Mucosa of descending colon (tissue), 3 donors: ENCODE measurements at regions not wholly inside any gene's neighbourhood (a gene's known extent, or its start where the extent isn't known, plus 50 kb on each side); places are given as distances from the start of the nearest gene placed in this dataset.

ENCODE experiments used
- ATAC-seq: fragments of 200-7000 bp; cut with Tn5 transposase; one replicate; pipeline ENCODE4 v1.9.1; 2020; ENCODE audit warnings: mild to moderate bottlenecking, moderate library complexity
- DNase-seq, 3 donors: peaks; one replicate each; pipeline ENCODE4 v3.0.0-alpha.2; 2020
- H3K36me3 ChIP-seq: fragments of 200-600 bp; one replicate; pipeline ENCODE4 v1.8.0; 2021; ENCODE audit warnings: low read depth, mild to moderate bottlenecking
- H3K4me1 ChIP-seq: fragments of 200-600 bp; one replicate; pipeline ENCODE4 v1.8.0; 2021; ENCODE audit warnings: low read depth, mild to moderate bottlenecking
- H3K4me3 ChIP-seq: fragments of 200-600 bp; one replicate; pipeline ENCODE4 v1.8.0; 2021; ENCODE audit warnings: mild to moderate bottlenecking
- H3K9me3 ChIP-seq: fragments of 200-600 bp; one replicate; pipeline ENCODE4 v1.8.0; 2021; ENCODE audit warnings: mild to moderate bottlenecking
- intact Hi-C, 2 donors: fragments of 100-400 bp; cut with DNase I in 1 of 2; cut with micrococcal nuclease in 1 of 2; formaldehyde crosslinking; loops; one replicate each; pipeline versions ENCODE4 v1.11.0 to v1.11.1; 2022; cut with DNase I, micrococcal nuclease
- TF ChIP-seq, protein P1 (sequence below): fragments of 200-600 bp; IDR thresholded peaks from one replicate; pipeline ENCODE4 v1.8.0; 2022; ENCODE audit warnings: antibody characterized with exemption, mild to moderate bottlenecking
- donor health status: DM: no; HTN: no; CAD: no; lungs with moderate emphysema.
- donor health status: DM: no; HTN: no; CAD: no.
- donor health status: DM: no; HTN: yes; CAD: no.

DNA sequence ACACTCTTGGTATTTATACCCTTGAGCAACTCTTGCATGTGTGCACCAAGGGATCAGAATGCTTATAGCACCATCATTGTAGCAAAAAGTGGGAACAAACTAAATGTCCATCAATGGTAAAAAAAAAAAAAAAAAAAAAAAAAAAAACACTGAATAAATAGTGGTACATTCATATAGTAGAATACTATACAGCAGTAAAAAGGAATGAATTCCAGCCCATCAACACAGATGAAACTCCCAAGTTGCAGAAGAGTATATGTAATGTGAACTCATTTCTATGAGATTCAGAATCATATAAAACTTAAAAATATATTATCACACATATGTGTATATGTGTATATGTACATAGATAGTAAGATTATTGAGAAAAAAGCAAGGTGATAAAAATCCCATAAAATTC, 291.6 kb downstream of the CLIC5 start:
- ATAC-seq (no peak), DNase-seq (no peak)
- intact Hi-C loops: no loop called here
- H3K9me3 ChIP-seq: no peaks in the 10 kb centered on the region
- H3K4me3 ChIP-seq: no peak overlapping the region
- TF ChIP-seq, protein P1, sequence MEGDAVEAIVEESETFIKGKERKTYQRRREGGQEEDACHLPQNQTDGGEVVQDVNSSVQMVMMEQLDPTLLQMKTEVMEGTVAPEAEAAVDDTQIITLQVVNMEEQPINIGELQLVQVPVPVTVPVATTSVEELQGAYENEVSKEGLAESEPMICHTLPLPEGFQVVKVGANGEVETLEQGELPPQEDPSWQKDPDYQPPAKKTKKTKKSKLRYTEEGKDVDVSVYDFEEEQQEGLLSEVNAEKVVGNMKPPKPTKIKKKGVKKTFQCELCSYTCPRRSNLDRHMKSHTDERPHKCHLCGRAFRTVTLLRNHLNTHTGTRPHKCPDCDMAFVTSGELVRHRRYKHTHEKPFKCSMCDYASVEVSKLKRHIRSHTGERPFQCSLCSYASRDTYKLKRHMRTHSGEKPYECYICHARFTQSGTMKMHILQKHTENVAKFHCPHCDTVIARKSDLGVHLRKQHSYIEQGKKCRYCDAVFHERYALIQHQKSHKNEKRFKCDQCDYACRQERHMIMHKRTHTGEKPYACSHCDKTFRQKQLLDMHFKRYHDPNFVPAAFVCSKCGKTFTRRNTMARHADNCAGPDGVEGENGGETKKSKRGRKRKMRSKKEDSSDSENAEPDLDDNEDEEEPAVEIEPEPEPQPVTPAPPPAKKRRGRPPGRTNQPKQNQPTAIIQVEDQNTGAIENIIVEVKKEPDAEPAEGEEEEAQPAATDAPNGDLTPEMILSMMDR: no peak
- H3K4me1 ChIP-seq: no peaks in the 10 kb centered on the region
- H3K36me3 ChIP-seq: no peaks in the 10 kb centered on the region

DNA sequence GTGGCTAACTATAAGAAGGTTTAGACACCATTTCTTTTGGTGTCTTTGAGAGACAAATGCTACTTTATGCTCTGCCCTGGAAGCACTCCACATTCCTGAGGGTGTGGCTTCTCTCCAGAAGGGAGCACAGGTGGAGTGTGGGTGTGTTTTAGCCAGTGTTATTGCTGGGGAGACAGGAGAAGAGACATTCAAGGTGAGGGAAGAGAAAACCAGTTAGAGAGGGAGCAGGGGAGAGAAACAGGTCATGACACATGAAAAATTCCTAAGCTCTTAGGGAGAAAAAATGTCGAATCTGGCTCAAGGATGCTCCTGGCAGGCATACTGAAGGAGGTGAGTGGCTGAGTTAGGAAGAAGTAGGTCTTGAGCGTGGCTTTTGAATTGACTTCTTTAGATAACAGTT, 292.8 kb downstream of the CLIC5 start:
- intact Hi-C loops: no loop called here
- Histone ChIP-seq H3K4me1 (no peaks in the 10 kb centered on the region), H3K9me3 (no peaks in the 10 kb centered on the region), H3K36me3 (no peaks in the 10 kb centered on the region), H3K4me3 (no peak overlapping the region)
- TF ChIP-seq, protein P1: no peak
- DNase-seq: no peak
- peak; percentile 43 for ATAC-seq

DNA sequence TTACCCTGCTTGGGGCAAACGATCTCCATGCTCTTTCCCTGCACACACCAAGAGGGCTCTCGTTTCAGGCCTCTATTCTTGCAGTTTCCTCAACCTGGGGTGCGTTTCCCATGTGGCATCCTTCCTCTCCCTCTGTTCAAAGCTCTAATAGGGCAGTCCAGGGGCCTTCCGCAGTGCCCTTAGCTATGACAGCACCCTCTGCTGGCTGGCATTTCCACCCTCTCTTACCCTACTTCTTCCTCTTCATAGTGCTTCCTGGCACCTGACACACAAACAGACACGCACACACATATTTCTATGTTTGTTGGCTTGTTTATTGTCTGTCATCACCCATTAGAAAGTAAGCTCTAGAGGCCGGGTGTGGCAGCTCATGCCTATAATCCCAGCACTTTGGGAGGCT, 294.0 kb downstream of the CLIC5 start:
- no peak for ATAC-seq
- H3K9me3 ChIP-seq: no peaks in the 10 kb centered on the region
- no peak overlapping the region for H3K4me3 ChIP-seq
- DNase-seq: no peak
- intact Hi-C loops: no loop called here
- TF ChIP-seq, protein P1: no peak
- H3K36me3 ChIP-seq: no peaks in the 10 kb centered on the region
- H3K4me1 ChIP-seq: no peaks in the 10 kb centered on the region

DNA sequence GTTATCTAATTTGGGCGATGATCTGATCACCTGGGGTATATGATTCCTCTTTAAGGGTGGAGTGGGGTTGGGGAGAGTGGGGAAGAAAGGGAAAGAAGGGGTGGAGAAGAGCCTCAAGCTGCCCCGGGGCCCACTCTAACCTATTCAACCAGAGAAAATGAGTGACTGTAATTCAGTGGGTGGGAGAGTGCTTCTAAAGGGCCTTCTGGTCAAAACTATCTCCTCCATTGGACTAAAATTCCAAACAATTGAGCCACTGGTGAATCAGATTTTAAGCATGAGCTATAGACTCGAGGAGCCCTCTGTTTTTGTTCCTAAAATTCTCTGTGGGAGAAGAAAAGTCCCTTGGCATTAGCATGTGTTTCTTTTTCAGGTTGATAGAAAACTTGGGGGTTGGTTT, 296.8 kb downstream of the CLIC5 start:
- Histone ChIP-seq H3K36me3 (no peaks in the 10 kb centered on the region), H3K4me3 (no peak overlapping the region), H3K9me3 (no peaks in the 10 kb centered on the region), H3K4me1 (no peaks in the 10 kb centered on the region)
- TF ChIP-seq, protein P1: no peak
- no peak for ATAC-seq
- intact Hi-C loops: loop anchor here in 1 of 2 donors (10.0 kb wide), 2 partner anchors 1064 to 1244 kb away; no protein-coding TSS in a partner anchor
- DNase-seq: no peak

DNA sequence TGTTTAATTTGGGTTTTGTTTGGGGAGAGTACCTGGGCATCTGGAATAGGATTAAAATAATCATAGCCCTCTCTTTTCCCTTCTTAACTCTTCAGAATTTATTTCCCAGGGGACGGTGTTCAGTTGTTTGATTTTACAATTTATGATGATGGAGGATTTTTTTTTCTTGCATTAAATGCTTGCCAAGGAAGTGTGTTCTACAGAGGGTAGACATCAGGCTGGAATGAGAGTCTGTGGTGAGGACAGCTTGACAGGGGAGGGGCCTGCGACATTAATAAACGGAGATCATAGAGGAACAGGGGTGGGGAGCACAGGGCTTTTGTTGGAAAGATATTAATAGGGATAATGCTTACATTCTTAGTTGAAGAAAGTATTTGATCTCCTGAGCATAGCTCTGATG, 297.5 kb downstream of the CLIC5 start:
- ATAC-seq (no peak), DNase-seq (no peak)
- Histone ChIP-seq H3K4me1 (no peaks in the 10 kb centered on the region), H3K9me3 (no peaks in the 10 kb centered on the region), H3K36me3 (no peaks in the 10 kb centered on the region), H3K4me3 (no peak overlapping the region)
- TF ChIP-seq, protein P1: no peak
- intact Hi-C loops: loop anchor here in 1 of 2 donors (10.0 kb wide), 2 partner anchors 1063 to 1243 kb away; no protein-coding TSS in a partner anchor

DNA sequence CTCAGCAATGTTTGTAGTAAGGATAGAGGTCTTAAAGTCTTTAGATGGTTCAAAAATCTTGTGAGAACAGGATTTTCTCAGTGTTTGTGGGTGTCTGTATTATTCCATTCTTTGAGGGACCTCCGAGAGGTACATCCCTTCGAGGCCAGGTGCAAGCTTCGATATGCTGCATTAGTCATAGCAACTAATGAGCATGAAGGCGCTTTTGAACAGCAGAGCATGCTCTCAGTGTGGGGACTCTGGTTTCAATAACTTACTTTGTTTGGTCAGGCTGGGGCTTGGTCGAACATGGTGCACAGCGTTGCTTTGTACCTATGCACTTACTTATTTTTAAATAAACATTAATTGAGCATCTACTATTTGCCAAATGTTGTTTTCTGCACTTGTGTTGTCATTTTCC, 297.9 kb downstream of the CLIC5 start:
- Histone ChIP-seq H3K9me3 (no peaks in the 10 kb centered on the region), H3K4me3 (no peak overlapping the region), H3K36me3 (no peaks in the 10 kb centered on the region), H3K4me1 (no peaks in the 10 kb centered on the region)
- no peak for DNase-seq
- intact Hi-C loops: loop anchor here in 1 of 2 donors (10.0 kb wide), 2 partner anchors 1063 to 1243 kb away; no protein-coding TSS in a partner anchor
- no peak for ATAC-seq
- TF ChIP-seq, protein P1: no peak
